PFSK-1 (cell line): ENCODE measurements at regions not wholly inside any gene's neighbourhood (a gene's known extent, or its start where the extent isn't known, plus 50 kb on each side); places are given as distances from the start of the nearest gene placed in this dataset.

ENCODE experiments used
- POLR2AphosphoS5 ChIP-seq: IDR thresholded peaks from 2 replicates; pipeline ENCODE4 v1.6.1; 2012; ENCODE audit warnings: low read depth, mild to moderate bottlenecking, control low read depth, low read length, moderate library complexity
- REST ChIP-seq, 2 experiments: IDR thresholded peaks; 2 replicates each; pipeline versions ENCODE4 v1.6.1 to v1.8.0; 2011 to 2012; ENCODE audit warnings: low read depth in 2 of 2, low read length in 2 of 2, control low read depth in 1 of 2, inconsistent platforms in 1 of 2, mild to moderate bottlenecking in 1 of 2, moderate library complexity in 1 of 2; ENCODE audit not compliant: insufficient read depth in 1 of 2

GRCh38 chr6:156046268-156046665 is 590.6 kb upstream of the NOX3 start:
- TF ChIP-seq POLR2AphosphoS5 (no peak), REST (IDR thresholded peaks at IDR 0.05; ENCODE audit: insufficient read depth in 1 of 2, low read depth in 2 of 2, low read length in 2 of 2) (no peak)
